ENCODE measurements at regions not wholly inside any gene's neighbourhood (a gene's known extent, or its start where the extent isn't known, plus 50 kb on each side); places are given as distances from the start of the nearest gene placed in this dataset.

- no peak for DNase-seq
These were observed 447.3 kb downstream of the RAB28 start for GRCh38 chr4:13036841-13037240.

GRCh38 chr4:13032936-13033335 lies 451.2 kb downstream of the RAB28 start:
- DNase-seq = no peak

GRCh38 chr4:13024147-13025105 lies 459.7 kb downstream of the RAB28 start:
- DNase-seq = no peak

- peak; percentile 53 for DNase-seq
These were observed 476.2 kb downstream of the RAB28 start for GRCh38 chr4:13007802-13008470.

- no peak for DNase-seq
These were observed 490.2 kb downstream of the RAB28 start for GRCh38 chr4:12993923-12994322.

- DNase-seq = no peak
These were observed 496.9 kb downstream of the RAB28 start for GRCh38 chr4:12987284-12987683.

GRCh38 chr4:12979797-12980196 lies 504.3 kb downstream of the RAB28 start:
- DNase-seq = no peak

GRCh38 chr4:12978310-12978709 lies 505.8 kb downstream of the RAB28 start:
- no peak for DNase-seq

- no peak for DNase-seq
These were observed 508.6 kb downstream of the RAB28 start for GRCh38 chr4:12975511-12975910.

GRCh38 chr4:12973522-12973921 lies 510.6 kb downstream of the RAB28 start:
- no peak for DNase-seq

GRCh38 chr4:12968345-12968744 lies 515.8 kb downstream of the RAB28 start:
- DNase-seq = no peak

GRCh38 chr4:12966726-12967125 lies 517.4 kb downstream of the RAB28 start:
- DNase-seq = no peak

GRCh38 chr4:12965334-12965733 lies 518.8 kb downstream of the RAB28 start:
- DNase-seq = no peak

GRCh38 chr4:12963912-12964311 lies 520.2 kb downstream of the RAB28 start:
- no peak for DNase-seq

GRCh38 chr4:12963291-12963690 lies 520.8 kb downstream of the RAB28 start:
- DNase-seq = no peak

GRCh38 chr4:12961713-12962112 lies 522.4 kb downstream of the RAB28 start:
- no peak for DNase-seq

GRCh38 chr4:12958436-12958835 lies 525.7 kb downstream of the RAB28 start:
- DNase-seq = no peak

- DNase-seq = no peak
These were observed 527.0 kb downstream of the RAB28 start for GRCh38 chr4:12957108-12957507.

GRCh38 chr4:12956026-12956425 lies 528.1 kb downstream of the RAB28 start:
- DNase-seq = no peak

GRCh38 chr4:12949719-12950490 lies 534.2 kb downstream of the RAB28 start:
- DNase-seq = no peak

- DNase-seq = no peak
These were observed 541.1 kb downstream of the RAB28 start for GRCh38 chr4:12943069-12943468.

- no peak for DNase-seq
These were observed 550.3 kb downstream of the RAB28 start for GRCh38 chr4:12933760-12934221.

GRCh38 chr4:12932203-12932788 lies 551.8 kb downstream of the RAB28 start:
- no peak for DNase-seq
